Fibroblast of skin of right biceps (primary cell): ENCODE measurements at regions not wholly inside any gene's neighbourhood (a gene's known extent, or its start where the extent isn't known, plus 50 kb on each side); places are given as distances from the start of the nearest gene placed in this dataset.

Experiments used
- DNase-seq: peaks from one replicate; pipeline ENCODE4 v3.0.0-alpha.2; 2013

GRCh38 chr7:121810831-121811672 lies 61.9 kb upstream of the PTPRZ1 start:
- no peak for DNase-seq

- no peak for DNase-seq
These were observed 65.9 kb upstream of the PTPRZ1 start for GRCh38 chr7:121807078-121807477.

GRCh38 chr7:121803039-121803438 lies 69.9 kb upstream of the PTPRZ1 start:
- DNase-seq = no peak

GRCh38 chr7:121800916-121801675 lies 71.9 kb upstream of the PTPRZ1 start:
- no peak for DNase-seq

- no peak for DNase-seq
These were observed 74.1 kb upstream of the PTPRZ1 start for GRCh38 chr7:121798896-121799295.

- no peak for DNase-seq
These were observed 74.5 kb upstream of the PTPRZ1 start for GRCh38 chr7:121798453-121798840.

GRCh38 chr7:121797657-121798452 lies 75.1 kb upstream of the PTPRZ1 start:
- peak; percentile 2 for DNase-seq

- DNase-seq = no peak
These were observed 75.9 kb upstream of the PTPRZ1 start for GRCh38 chr7:121796936-121797656.

GRCh38 chr7:121796381-121796780 lies 76.6 kb upstream of the PTPRZ1 start:
- DNase-seq = no peak

- DNase-seq = no peak
These were observed 77.2 kb upstream of the PTPRZ1 start for GRCh38 chr7:121795736-121796135.

- DNase-seq = no peak
These were observed 79.2 kb upstream of the PTPRZ1 start for GRCh38 chr7:121793716-121794115.

- no peak for DNase-seq
These were observed 95.3 kb upstream of the PTPRZ1 start for GRCh38 chr7:121777672-121778071.

- no peak for DNase-seq
These were observed 98.4 kb upstream of the PTPRZ1 start for GRCh38 chr7:121774563-121774962.

GRCh38 chr7:121766676-121767075 lies 106.3 kb upstream of the PTPRZ1 start:
- no peak for DNase-seq

GRCh38 chr7:121761399-121761798 lies 111.6 kb upstream of the PTPRZ1 start:
- peak; percentile 18 for DNase-seq

- DNase-seq = no peak
These were observed 117.0 kb upstream of the PTPRZ1 start for GRCh38 chr7:121755818-121756552.

GRCh38 chr7:121755286-121755685 lies 117.7 kb upstream of the PTPRZ1 start:
- DNase-seq = no peak

- no peak for DNase-seq
These were observed 119.0 kb upstream of the PTPRZ1 start for GRCh38 chr7:121753944-121754343.

- peak; percentile 22 for DNase-seq
These were observed 120.3 kb upstream of the PTPRZ1 start for GRCh38 chr7:121752706-121753105.

GRCh38 chr7:121748546-121748945 lies 124.4 kb upstream of the PTPRZ1 start:
- DNase-seq = no peak

GRCh38 chr7:121745856-121746255 lies 127.1 kb upstream of the PTPRZ1 start:
- DNase-seq = no peak

GRCh38 chr7:121744877-121745276 lies 128.1 kb upstream of the PTPRZ1 start:
- DNase-seq = no peak
